Nephron progenitor cell (in vitro differentiated cells): ENCODE measurements at regions not wholly inside any gene's neighbourhood (a gene's known extent, or its start where the extent isn't known, plus 50 kb on each side); places are given as distances from the start of the nearest gene placed in this dataset.
"Not testable (repeated sequence)": the region's sequence is repeated elsewhere in the genome, so short reads cannot be mapped to it uniquely, and the experiment has no call there.

ENCODE experiments used
- DNase-seq: peaks from one replicate; pipeline ENCODE4 v3.0.0; 2021
- H3K27ac Mint-ChIP-seq: 2 replicates; pipeline ENCODE4 v1.8.0; 2021; ENCODE audit warnings: mild to moderate bottlenecking, moderate library complexity, mixed read lengths
- H3K27me3 Mint-ChIP-seq: 2 replicates; pipeline ENCODE4 v1.8.0; 2021; ENCODE audit warnings: mild to moderate bottlenecking, low read depth, mixed read lengths; ENCODE audit not compliant: poor library complexity
- H3K36me3 Mint-ChIP-seq: 2 replicates; pipeline ENCODE4 v1.8.0; 2021; ENCODE audit warnings: low read depth, mixed read lengths
- H3K4me1 Mint-ChIP-seq: 2 replicates; pipeline ENCODE4 v1.8.0; 2021; ENCODE audit warnings: mixed read lengths
- H3K4me3 Mint-ChIP-seq: 2 replicates; pipeline ENCODE4 v1.8.0; 2021; ENCODE audit warnings: mild to moderate bottlenecking, moderate library complexity, mixed read lengths
- H3K9me3 Mint-ChIP-seq: 2 replicates; pipeline ENCODE4 v1.8.0; 2021; ENCODE audit warnings: mild to moderate bottlenecking, moderate library complexity, mixed read lengths
- TF ChIP-seq, protein P1 (sequence below): fragments of 200-600 bp; sonication (generic); IDR thresholded peaks from 2 replicates; pipeline ENCODE4 v1.5.0; 2021; ENCODE audit warnings: antibody characterized with exemption

DNA sequence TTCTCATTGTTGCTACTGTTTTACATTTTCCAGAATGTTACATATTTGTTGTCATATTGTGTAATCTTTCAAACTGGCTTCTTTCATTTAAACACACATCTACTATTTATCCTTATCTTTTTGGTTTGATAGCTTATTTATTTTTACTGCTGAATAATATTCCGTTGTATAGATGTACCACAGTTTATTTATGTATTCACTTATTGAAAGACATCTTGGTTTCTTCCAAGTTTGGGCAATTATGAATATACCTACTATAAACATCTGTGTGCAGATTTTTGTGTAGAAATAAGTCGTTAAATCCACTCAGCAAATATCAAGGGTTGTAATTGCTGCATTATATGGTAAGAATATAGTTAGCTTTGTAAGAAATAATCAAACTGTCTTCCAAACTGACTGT lies 669.2 kb downstream of the TNS3 start:
- Mint-ChIP-seq H3K4me1 (peaks cover 18% of the 10 kb centered on the region), H3K9me3 (peaks cover 22% of the 10 kb centered on the region), H3K4me3 (no peak overlapping the region), H3K27ac (no peak overlapping the region), H3K27me3 (peaks cover 4% of the 10 kb centered on the region), H3K36me3 (peaks cover 8% of the 10 kb centered on the region)
- TF ChIP-seq, protein P1, sequence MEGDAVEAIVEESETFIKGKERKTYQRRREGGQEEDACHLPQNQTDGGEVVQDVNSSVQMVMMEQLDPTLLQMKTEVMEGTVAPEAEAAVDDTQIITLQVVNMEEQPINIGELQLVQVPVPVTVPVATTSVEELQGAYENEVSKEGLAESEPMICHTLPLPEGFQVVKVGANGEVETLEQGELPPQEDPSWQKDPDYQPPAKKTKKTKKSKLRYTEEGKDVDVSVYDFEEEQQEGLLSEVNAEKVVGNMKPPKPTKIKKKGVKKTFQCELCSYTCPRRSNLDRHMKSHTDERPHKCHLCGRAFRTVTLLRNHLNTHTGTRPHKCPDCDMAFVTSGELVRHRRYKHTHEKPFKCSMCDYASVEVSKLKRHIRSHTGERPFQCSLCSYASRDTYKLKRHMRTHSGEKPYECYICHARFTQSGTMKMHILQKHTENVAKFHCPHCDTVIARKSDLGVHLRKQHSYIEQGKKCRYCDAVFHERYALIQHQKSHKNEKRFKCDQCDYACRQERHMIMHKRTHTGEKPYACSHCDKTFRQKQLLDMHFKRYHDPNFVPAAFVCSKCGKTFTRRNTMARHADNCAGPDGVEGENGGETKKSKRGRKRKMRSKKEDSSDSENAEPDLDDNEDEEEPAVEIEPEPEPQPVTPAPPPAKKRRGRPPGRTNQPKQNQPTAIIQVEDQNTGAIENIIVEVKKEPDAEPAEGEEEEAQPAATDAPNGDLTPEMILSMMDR, result no peak
- no peak for DNase-seq

- no peak for DNase-seq
- Mint-ChIP-seq H3K4me1 (peaks cover 26% of the 10 kb centered on the region), H3K36me3 (no peaks in the 10 kb centered on the region), H3K4me3 (no peak overlapping the region), H3K9me3 (peaks cover 20% of the 10 kb centered on the region), H3K27me3 (peaks cover 6% of the 10 kb centered on the region), H3K27ac (no peak overlapping the region)
- TF ChIP-seq, protein P1, result no peak
Observed at GRCh38 chr7:46909601-46910051, 672.3 kb downstream of the TNS3 start.

- Mint-ChIP-seq H3K9me3 (peaks cover 19% of the 10 kb centered on the region), H3K4me1 (peaks cover 26% of the 10 kb centered on the region), H3K27me3 (peaks cover 6% of the 10 kb centered on the region), H3K4me3 (no peak overlapping the region), H3K27ac (peak overlapping the region; percentile 93), H3K36me3 (no peaks in the 10 kb centered on the region)
- TF ChIP-seq, protein P1, result no peak
- DNase-seq, result no peak
Observed at GRCh38 chr7:46908770-46909169, 673.1 kb downstream of the TNS3 start.

GRCh38 chr7:46904523-46904922 lies 677.4 kb downstream of the TNS3 start:
- not testable (repeated sequence) for H3K27ac Mint-ChIP-seq, H3K4me3 Mint-ChIP-seq, DNase-seq, H3K36me3 Mint-ChIP-seq, H3K27me3 Mint-ChIP-seq
- Mint-ChIP-seq H3K4me1 (peaks cover 42% of the 10 kb centered on the region), H3K9me3 (peaks cover 31% of the 10 kb centered on the region)

DNA sequence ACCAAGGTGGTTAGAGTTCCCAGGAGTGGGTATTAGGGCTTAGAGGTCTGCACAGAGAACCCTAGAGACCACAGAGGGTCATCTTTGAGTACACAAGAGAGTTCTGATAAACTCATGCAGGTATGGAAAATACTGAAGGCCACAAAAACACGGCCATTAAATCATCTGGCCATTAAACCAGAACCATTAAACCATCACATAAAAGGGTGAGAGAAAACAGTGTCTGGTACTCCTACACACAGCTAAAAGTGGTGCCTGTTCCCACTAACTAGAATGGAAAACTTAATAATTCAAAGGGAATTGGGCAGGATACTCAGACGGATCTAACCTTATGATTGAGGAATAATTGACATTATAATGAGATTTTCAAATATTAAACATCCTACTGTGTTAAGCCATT lies 679.4 kb downstream of the TNS3 start:
- H3K27me3 Mint-ChIP-seq, result peaks cover 6% of the 10 kb centered on the region
- peaks cover 7% of the 10 kb centered on the region for H3K36me3 Mint-ChIP-seq
- H3K9me3 Mint-ChIP-seq, result peaks cover 31% of the 10 kb centered on the region
- DNase-seq, result no peak
- no peak overlapping the region for H3K27ac Mint-ChIP-seq
- TF ChIP-seq, protein P1, result no peak
- peaks cover 22% of the 10 kb centered on the region for H3K4me1 Mint-ChIP-seq
- no peak overlapping the region for H3K4me3 Mint-ChIP-seq

- no peak for DNase-seq
- H3K27me3 Mint-ChIP-seq, result peaks cover 3% of the 10 kb centered on the region
- H3K36me3 Mint-ChIP-seq, result peaks cover 7% of the 10 kb centered on the region
- peaks cover 16% of the 10 kb centered on the region for H3K4me1 Mint-ChIP-seq
- TF ChIP-seq, protein P1, result no peak
- peaks cover 35% of the 10 kb centered on the region for H3K9me3 Mint-ChIP-seq
- no peak overlapping the region for H3K4me3 Mint-ChIP-seq
- H3K27ac Mint-ChIP-seq, result no peak overlapping the region
Observed at GRCh38 chr7:46900312-46901263, 681.3 kb downstream of the TNS3 start.
